SJSA1 (cell line): ENCODE measurements at regions not wholly inside any gene's neighbourhood (a gene's known extent, or its start where the extent isn't known, plus 50 kb on each side); places are given as distances from the start of the nearest gene placed in this dataset.
"Not testable (repeated sequence)": the region's sequence is repeated elsewhere in the genome, so short reads cannot be mapped to it uniquely, and the experiment has no call there.

ENCODE experiments used
- DNase-seq, 2 experiments: peaks; one replicate each; pipeline ENCODE4 v3.0.0-alpha.2; 2015 to 2020; ENCODE audit warnings: low spot score in 2 of 2, low read depth in 1 of 2
- H3K27ac ChIP-seq: fragments of 250-450 bp; sonication (Bioruptor Pico); 2 replicates; pipeline ENCODE4 v1.5.1; 2020; ENCODE audit warnings: mild to moderate bottlenecking, moderate library complexity
- H3K27me3 ChIP-seq: fragments of 250-450 bp; sonication (Bioruptor Pico); replicated peaks from 2 replicates; pipeline ENCODE4 v1.5.1; 2020; ENCODE audit warnings: mild to moderate bottlenecking, moderate library complexity
- H3K36me3 ChIP-seq: fragments of 250-450 bp; sonication (Bioruptor Pico); 2 replicates; pipeline ENCODE4 v1.5.1; 2020; ENCODE audit warnings: mild to moderate bottlenecking
- H3K4me1 ChIP-seq: fragments of 250-450 bp; sonication (Bioruptor Pico); replicated peaks from 2 replicates; pipeline ENCODE4 v1.6.1; 2021; ENCODE audit warnings: mild to moderate bottlenecking
- H3K4me3 ChIP-seq: fragments of 250-450 bp; sonication (Bioruptor Pico); 2 replicates; pipeline ENCODE4 v1.5.1; 2020; ENCODE audit warnings: mild to moderate bottlenecking
- H3K9me3 ChIP-seq: fragments of 250-450 bp; sonication (Bioruptor Pico); replicated peaks from 2 replicates; pipeline ENCODE4 v1.5.1; 2020; ENCODE audit warnings: mild to moderate bottlenecking

- H3K9me3 ChIP-seq: no peaks in the 10 kb centered on the region
- no peak overlapping the region for H3K27ac ChIP-seq
- H3K27me3 ChIP-seq: no peaks in the 10 kb centered on the region
- H3K4me1 ChIP-seq: no peaks in the 10 kb centered on the region
- no peak overlapping the region for H3K4me3 ChIP-seq
- DNase-seq: no peak
- no peaks in the 10 kb centered on the region for H3K36me3 ChIP-seq
Observed at GRCh38 chr6:140155451-140156126, 781.1 kb upstream of the CITED2 start.

DNA sequence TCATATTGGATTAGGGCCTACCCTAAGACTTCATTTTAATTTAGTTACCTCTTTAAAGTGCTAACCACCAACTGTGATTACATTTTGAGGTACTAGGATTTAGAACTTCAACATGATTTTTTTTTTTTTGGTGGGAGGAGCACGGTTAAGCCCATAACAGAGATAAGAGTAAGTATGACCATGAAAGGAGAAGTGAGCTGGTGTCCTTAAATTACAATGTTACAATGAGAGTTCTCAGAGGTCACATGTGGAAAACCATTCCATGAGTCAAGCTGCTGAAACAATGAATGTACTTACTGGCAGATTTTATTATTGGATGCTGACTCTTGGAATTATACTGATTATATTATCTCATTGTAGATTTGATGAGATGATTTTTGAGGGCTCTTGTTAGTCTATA, 779.3 kb upstream of the CITED2 start:
- Histone ChIP-seq H3K27me3 (no peaks in the 10 kb centered on the region), H3K36me3 (no peaks in the 10 kb centered on the region), H3K9me3 (no peaks in the 10 kb centered on the region), H3K27ac (no peak overlapping the region), H3K4me3 (no peak overlapping the region), H3K4me1 (no peaks in the 10 kb centered on the region)
- no peak for DNase-seq

- H3K4me1 ChIP-seq, H3K36me3 ChIP-seq, DNase-seq, H3K9me3 ChIP-seq, H3K27me3 ChIP-seq, H3K4me3 ChIP-seq, H3K27ac ChIP-seq: not testable (repeated sequence)
Observed at GRCh38 chr6:140147825-140148814, 773.7 kb upstream of the CITED2 start.

DNA sequence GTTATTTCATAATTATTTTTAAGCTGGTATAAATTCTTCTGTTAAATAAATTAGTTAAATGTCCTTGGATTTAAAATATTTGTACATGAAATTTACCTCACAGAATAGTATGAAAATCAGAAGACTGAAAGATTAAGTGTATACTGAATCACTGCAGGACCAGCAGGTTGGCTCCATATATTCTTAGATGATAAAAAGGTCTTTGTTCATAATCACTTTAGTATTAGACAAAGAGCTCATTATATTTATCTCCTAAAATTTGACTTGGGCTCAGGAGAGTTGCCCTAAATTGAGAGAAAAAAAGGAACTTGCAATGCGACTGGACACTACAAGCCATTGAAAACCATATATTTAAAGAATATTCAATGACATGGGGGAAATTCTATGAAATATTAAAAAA, 766.4 kb upstream of the CITED2 start:
- no peaks in the 10 kb centered on the region for H3K36me3 ChIP-seq
- H3K4me1 ChIP-seq: no peaks in the 10 kb centered on the region
- no peak overlapping the region for H3K4me3 ChIP-seq
- no peaks in the 10 kb centered on the region for H3K27me3 ChIP-seq
- no peak overlapping the region for H3K27ac ChIP-seq
- DNase-seq: no peak
- H3K9me3 ChIP-seq: no peaks in the 10 kb centered on the region

GRCh38 chr6:140138311-140139010, 764.0 kb upstream of the CITED2 start:
- Histone ChIP-seq H3K27me3 (no peaks in the 10 kb centered on the region), H3K36me3 (no peaks in the 10 kb centered on the region), H3K27ac (no peak overlapping the region), H3K4me3 (no peak overlapping the region), H3K9me3 (peaks cover 3% of the 10 kb centered on the region; the same call in 1 of the 2 replicates), H3K4me1 (no peaks in the 10 kb centered on the region)
- no peak for DNase-seq

- Histone ChIP-seq H3K27ac (no peak overlapping the region), H3K27me3 (no peaks in the 10 kb centered on the region), H3K36me3 (no peaks in the 10 kb centered on the region), H3K4me3 (no peak overlapping the region), H3K4me1 (no peaks in the 10 kb centered on the region), H3K9me3 (peaks cover 4% of the 10 kb centered on the region; the same call in 1 of the 2 replicates)
- DNase-seq: no peak
Observed at GRCh38 chr6:140134224-140134623, 759.8 kb upstream of the CITED2 start.

DNA sequence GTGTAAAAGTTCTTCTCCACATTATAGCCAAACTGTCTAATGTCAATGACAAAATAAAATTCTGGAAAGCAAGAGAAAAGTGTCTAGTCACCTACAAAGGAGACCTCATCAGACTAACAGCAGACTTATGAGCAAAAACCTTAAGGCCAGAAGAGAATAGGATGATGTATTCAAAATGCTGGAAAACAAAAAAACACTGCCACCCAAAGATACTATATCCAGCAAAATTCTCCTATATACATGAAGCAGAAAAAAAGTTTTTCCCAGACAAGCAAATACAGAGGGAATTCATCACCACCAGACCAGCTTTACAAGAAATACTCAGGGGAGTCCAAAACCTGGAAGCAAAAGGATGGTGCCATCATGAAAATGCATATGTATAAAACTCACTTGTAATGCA, 755.6 kb upstream of the CITED2 start:
- H3K4me3 ChIP-seq: no peak overlapping the region
- peaks cover 3% of the 10 kb centered on the region for H3K9me3 ChIP-seq
- H3K4me1 ChIP-seq: no peaks in the 10 kb centered on the region
- no peak for DNase-seq
- no peaks in the 10 kb centered on the region for H3K36me3 ChIP-seq
- H3K27ac ChIP-seq: no peak overlapping the region
- no peaks in the 10 kb centered on the region for H3K27me3 ChIP-seq

GRCh38 chr6:140124498-140124897, 750.0 kb upstream of the CITED2 start:
- H3K4me1 ChIP-seq: no peaks in the 10 kb centered on the region
- no peaks in the 10 kb centered on the region for H3K27me3 ChIP-seq
- no peak overlapping the region for H3K27ac ChIP-seq
- no peaks in the 10 kb centered on the region for H3K36me3 ChIP-seq
- no peak for DNase-seq
- H3K9me3 ChIP-seq: peaks cover 3% of the 10 kb centered on the region
- no peak overlapping the region for H3K4me3 ChIP-seq

DNA sequence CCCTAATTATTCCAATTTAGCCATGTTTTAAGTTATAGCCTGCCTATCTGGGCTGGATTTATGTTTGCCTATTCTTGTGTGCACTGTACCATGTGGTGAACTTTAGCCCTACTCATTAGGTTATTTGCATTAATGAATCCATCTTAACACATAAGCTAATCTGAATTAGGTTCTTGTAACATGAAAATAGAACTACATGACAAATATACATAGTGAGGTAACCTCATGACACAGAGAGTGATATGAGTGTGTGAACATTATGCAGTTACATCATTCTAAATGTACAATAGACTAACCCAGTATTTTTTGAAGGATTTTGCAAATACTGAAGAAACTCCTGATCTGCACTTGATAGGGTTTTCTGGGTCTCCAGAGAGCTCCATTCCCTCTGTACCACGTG, 733.7 kb upstream of the CITED2 start:
- H3K4me3 ChIP-seq: no peak overlapping the region
- DNase-seq: no peak
- no peaks in the 10 kb centered on the region for H3K36me3 ChIP-seq

DNA sequence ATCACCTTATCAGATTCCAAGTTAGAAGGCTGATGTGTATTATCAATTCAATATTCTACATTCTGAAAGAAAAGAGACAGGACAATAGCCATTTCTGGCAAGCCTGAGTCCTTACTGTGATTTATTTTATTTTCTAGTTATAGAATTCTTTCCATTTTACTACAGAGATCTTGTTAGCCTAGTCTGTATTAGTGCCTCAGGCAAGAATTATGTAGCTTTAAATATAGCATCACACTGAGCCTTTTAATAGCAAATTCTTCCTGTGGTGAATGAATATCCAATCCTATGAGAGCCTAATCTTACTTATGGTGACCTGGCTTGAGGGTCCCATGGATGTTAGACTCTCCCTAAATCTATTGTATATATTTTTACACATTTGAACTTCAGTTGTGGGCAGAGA, 732.8 kb upstream of the CITED2 start:
- no peaks in the 10 kb centered on the region for H3K36me3 ChIP-seq
- no peaks in the 10 kb centered on the region for H3K27me3 ChIP-seq
- DNase-seq: no peak
- H3K9me3 ChIP-seq: no peaks in the 10 kb centered on the region
- no peak overlapping the region for H3K4me3 ChIP-seq
- H3K27ac ChIP-seq: no peak overlapping the region
- no peaks in the 10 kb centered on the region for H3K4me1 ChIP-seq

More for the DNA sequence above, 733.7 kb upstream of the CITED2 start:
- Histone ChIP-seq H3K27ac (no peak overlapping the region), H3K9me3 (no peaks in the 10 kb centered on the region), H3K27me3 (no peaks in the 10 kb centered on the region), H3K4me1 (no peaks in the 10 kb centered on the region)

DNA sequence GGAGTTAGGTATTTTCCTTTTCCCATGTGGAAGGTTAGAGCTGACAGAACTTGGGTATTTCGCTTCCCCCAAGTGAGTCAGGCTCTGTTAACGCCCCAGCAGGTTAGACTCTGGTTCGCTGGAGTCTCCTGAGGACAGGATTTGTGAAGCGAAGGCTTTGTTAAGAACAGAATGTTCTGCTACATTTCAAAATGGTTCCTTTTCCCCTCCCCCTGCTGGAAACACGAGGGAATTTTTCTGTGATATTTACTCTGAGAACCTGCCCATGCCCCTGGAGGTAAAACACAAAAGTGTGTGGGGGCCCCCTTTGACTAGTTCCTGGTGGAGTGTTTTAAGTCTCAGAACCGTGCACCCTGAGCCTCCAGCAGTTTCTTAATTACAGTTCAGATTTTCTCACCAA, 731.4 kb upstream of the CITED2 start:
- Histone ChIP-seq H3K27ac (no peak overlapping the region), H3K9me3 (no peaks in the 10 kb centered on the region), H3K36me3 (no peaks in the 10 kb centered on the region), H3K4me3 (no peak overlapping the region), H3K4me1 (no peaks in the 10 kb centered on the region), H3K27me3 (no peaks in the 10 kb centered on the region)
- DNase-seq: peak in 1 of 2 experiments; percentile 22

DNA sequence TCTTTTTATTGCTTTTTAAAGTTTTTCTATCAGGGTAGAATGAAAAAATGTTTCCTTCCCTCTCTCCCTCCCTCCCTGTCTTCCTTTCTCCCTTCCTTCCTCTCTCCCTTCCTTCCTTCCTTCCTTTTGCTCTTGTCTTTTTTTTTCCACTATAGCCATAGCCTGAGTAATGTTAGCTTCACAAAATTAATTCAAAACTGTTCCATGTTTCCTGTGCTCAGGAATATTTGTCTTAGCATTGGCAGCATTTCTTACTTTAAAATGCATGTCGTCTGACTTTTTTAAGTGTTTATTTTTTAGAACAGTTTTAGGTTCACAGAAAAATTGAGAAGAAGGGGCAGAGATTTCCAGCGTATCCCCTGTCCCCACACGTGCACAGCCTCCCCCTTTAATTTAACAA, 730.8 kb upstream of the CITED2 start:
- no peaks in the 10 kb centered on the region for H3K27me3 ChIP-seq
- no peak overlapping the region for H3K4me3 ChIP-seq
- H3K4me1 ChIP-seq: no peaks in the 10 kb centered on the region
- H3K27ac ChIP-seq: no peak overlapping the region
- no peaks in the 10 kb centered on the region for H3K9me3 ChIP-seq
- H3K36me3 ChIP-seq: no peaks in the 10 kb centered on the region
- no peak for DNase-seq

DNA sequence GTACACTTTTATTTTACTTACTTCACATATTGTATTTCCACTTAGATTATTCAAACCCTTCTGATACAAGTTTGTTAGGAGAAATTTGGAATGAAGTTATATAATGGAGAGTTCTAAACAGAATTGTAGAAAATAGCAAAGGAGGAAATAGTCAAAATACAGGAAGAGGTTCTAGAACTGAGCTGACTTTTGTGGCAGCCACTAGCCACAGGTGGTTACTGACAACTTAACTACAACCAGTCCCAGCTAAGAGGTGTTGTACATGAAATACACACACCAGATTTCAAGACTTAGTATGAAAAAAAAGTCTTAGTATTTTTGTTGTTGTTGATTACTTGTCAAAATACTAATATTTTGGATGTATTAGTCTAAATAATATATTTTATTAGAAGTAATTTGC, 727.4 kb upstream of the CITED2 start:
- Histone ChIP-seq H3K4me1 (no peaks in the 10 kb centered on the region), H3K36me3 (no peaks in the 10 kb centered on the region), H3K27me3 (no peaks in the 10 kb centered on the region), H3K9me3 (no peaks in the 10 kb centered on the region), H3K27ac (no peak overlapping the region), H3K4me3 (no peak overlapping the region)
- DNase-seq: no peak

GRCh38 chr6:140101367-140101766, 726.9 kb upstream of the CITED2 start:
- Histone ChIP-seq H3K27me3 (no peaks in the 10 kb centered on the region), H3K27ac (no peak overlapping the region), H3K9me3 (no peaks in the 10 kb centered on the region), H3K4me3 (no peak overlapping the region), H3K36me3 (no peaks in the 10 kb centered on the region), H3K4me1 (no peaks in the 10 kb centered on the region)
- no peak for DNase-seq
